ENCODE measurements at regions not wholly inside any gene's neighbourhood (a gene's known extent, or its start where the extent isn't known, plus 50 kb on each side); places are given as distances from the start of the nearest gene placed in this dataset.

DNA sequence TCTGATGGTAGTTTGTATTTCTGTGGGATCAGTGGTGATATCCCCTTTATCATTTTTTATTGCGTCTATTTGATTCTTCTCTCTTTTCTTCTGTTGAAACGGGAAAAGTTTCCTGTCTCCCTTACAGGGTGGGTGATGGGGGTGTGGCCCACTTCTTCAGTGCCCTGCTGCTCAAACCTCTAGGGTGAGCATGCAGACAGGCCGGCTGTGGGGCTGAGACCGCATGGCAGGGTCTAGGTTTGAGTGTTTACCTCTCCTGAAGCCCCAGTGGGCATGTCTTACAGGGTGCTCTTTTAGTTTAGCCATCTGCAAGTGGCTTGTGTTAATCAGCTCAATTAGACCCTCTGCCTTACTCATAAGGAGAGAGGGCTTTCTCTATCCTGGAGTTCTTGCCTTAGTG lies 450.0 kb upstream of the EPHA3 start:
- TF ChIP-seq, protein P1, sequence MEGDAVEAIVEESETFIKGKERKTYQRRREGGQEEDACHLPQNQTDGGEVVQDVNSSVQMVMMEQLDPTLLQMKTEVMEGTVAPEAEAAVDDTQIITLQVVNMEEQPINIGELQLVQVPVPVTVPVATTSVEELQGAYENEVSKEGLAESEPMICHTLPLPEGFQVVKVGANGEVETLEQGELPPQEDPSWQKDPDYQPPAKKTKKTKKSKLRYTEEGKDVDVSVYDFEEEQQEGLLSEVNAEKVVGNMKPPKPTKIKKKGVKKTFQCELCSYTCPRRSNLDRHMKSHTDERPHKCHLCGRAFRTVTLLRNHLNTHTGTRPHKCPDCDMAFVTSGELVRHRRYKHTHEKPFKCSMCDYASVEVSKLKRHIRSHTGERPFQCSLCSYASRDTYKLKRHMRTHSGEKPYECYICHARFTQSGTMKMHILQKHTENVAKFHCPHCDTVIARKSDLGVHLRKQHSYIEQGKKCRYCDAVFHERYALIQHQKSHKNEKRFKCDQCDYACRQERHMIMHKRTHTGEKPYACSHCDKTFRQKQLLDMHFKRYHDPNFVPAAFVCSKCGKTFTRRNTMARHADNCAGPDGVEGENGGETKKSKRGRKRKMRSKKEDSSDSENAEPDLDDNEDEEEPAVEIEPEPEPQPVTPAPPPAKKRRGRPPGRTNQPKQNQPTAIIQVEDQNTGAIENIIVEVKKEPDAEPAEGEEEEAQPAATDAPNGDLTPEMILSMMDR (IDR thresholded peaks at IDR 0.05): no peak
- TF ChIP-seq POLR2A (IDR thresholded peaks at IDR 0.05): no peak
- no peak for DNase-seq
- H3K27me3 ChIP-seq: no peaks in the 10 kb centered on the region
- H3K27ac ChIP-seq: no peak overlapping the region
- H3K4me3 ChIP-seq: no peak overlapping the region
- no peaks in the 10 kb centered on the region for H3K9me3 ChIP-seq
- H3K36me3 ChIP-seq: no peaks in the 10 kb centered on the region
- no peaks in the 10 kb centered on the region for H3K4me1 ChIP-seq
- intact Hi-C loops (cut with DNase I; ENCODE audit: low total_unique reads): no loop called here

DNA sequence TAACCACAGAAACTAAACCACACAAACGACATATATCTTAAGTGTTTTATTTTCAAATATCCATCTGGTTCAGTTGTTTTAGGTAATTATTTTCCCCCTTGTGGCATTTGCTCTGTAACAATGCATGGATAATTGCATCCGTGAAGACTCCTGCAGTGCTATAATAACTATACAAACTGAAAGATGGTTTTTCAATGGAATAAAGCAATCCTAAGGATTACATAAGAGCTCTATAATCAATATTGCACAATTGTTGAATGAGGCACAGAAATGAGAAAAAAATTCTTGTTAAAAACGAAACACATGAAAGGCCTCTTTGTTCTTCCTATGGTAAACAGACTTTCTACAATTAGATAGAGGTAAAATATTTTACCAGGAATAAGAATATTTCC lies 446.0 kb upstream of the EPHA3 start:
- no peaks in the 10 kb centered on the region for H3K9me3 ChIP-seq
- no peaks in the 10 kb centered on the region for H3K4me1 ChIP-seq
- TF ChIP-seq POLR2A (IDR thresholded peaks at IDR 0.05): no peak
- TF ChIP-seq, protein P1 (IDR thresholded peaks at IDR 0.05): no peak
- no peaks in the 10 kb centered on the region for H3K27me3 ChIP-seq
- intact Hi-C loops (cut with DNase I; ENCODE audit: low total_unique reads): no loop called here
- H3K27ac ChIP-seq: no peak overlapping the region
- no peak overlapping the region for H3K4me3 ChIP-seq
- no peaks in the 10 kb centered on the region for H3K36me3 ChIP-seq
- DNase-seq: no peak

DNA sequence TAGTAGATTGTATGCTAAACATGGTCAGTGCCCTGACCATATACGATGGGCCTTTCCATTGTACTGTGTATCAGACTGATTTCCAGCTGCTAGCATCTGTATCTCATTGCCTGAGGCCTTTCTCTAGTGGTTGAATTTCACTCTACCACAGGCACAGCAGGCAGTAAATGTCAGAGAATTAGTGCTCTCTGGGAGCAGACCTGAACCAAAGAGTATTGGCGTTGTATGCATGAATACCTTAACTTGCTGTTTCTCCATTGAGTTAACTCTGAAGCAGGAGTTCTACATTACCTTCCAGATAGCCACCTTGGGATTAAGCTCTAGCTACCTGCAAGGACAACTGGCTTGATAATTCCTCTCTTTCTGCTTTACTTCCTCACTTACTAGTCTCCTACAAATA lies 439.2 kb upstream of the EPHA3 start:
- no peak overlapping the region for H3K4me3 ChIP-seq
- TF ChIP-seq POLR2A (IDR thresholded peaks at IDR 0.05): no peak
- TF ChIP-seq, protein P1 (IDR thresholded peaks at IDR 0.05): no peak
- intact Hi-C loops (cut with DNase I; ENCODE audit: low total_unique reads): no loop called here
- no peaks in the 10 kb centered on the region for H3K27me3 ChIP-seq
- no peaks in the 10 kb centered on the region for H3K9me3 ChIP-seq
- H3K36me3 ChIP-seq: no peaks in the 10 kb centered on the region
- H3K27ac ChIP-seq: no peak overlapping the region
- no peak for DNase-seq
- H3K4me1 ChIP-seq: no peaks in the 10 kb centered on the region

DNA sequence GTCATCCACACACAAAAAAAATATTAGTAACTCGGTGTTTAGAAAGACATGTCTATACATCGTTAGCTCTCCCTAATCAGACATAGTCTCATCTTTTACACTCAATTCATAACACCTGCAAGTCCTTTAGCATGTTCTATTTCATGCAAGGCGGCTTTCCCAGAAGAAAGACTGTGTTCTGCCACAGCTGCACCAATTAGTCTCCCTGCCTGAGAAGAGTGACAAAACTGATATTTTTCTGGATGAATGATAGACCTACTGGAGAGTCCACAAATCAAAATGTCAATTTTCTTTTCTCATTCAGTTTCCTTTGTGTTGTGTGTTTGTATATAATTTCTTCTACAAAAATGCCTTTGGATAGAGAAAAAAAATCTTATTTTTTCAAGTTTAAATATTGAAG lies 435.8 kb upstream of the EPHA3 start:
- Histone ChIP-seq H3K27ac (no peak overlapping the region), H3K4me1 (no peaks in the 10 kb centered on the region), H3K9me3 (no peaks in the 10 kb centered on the region), H3K4me3 (no peak overlapping the region), H3K36me3 (no peaks in the 10 kb centered on the region), H3K27me3 (no peaks in the 10 kb centered on the region)
- TF ChIP-seq, protein P1 (IDR thresholded peaks at IDR 0.05): no peak
- no peak for TF ChIP-seq POLR2A (IDR thresholded peaks at IDR 0.05)
- DNase-seq: no peak
- intact Hi-C loops (cut with DNase I; ENCODE audit: low total_unique reads): no loop called here

DNA sequence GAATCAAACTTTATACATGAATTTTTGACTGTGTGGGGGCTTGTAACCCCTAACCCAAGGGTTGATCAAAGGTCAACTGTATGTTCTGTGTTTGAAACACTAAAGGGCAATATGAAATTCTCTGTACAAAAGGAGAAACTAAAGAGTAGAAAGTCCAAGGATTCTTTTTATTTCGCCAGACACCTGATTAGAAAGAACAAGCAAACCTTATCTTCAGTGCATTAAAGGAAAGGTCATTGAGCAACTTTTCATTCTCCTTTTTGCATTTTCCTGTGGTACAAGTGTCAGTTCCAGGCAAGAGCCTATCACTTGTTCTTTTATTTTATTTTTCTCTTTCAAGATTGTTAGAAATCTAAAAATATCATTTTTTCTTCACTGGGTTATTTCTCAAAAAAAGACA lies 430.1 kb upstream of the EPHA3 start:
- no peak overlapping the region for H3K27ac ChIP-seq
- no peaks in the 10 kb centered on the region for H3K27me3 ChIP-seq
- DNase-seq: no peak
- H3K4me3 ChIP-seq: no peak overlapping the region
- intact Hi-C loops (cut with DNase I; ENCODE audit: low total_unique reads): no loop called here
- no peaks in the 10 kb centered on the region for H3K36me3 ChIP-seq
- no peaks in the 10 kb centered on the region for H3K4me1 ChIP-seq
- no peak for TF ChIP-seq POLR2A (IDR thresholded peaks at IDR 0.05)
- TF ChIP-seq, protein P1 (IDR thresholded peaks at IDR 0.05): no peak
- no peaks in the 10 kb centered on the region for H3K9me3 ChIP-seq

Measured in uterus (tissue), 3 donors.